ENCODE measurements at regions not wholly inside any gene's neighbourhood (a gene's known extent, or its start where the extent isn't known, plus 50 kb on each side); places are given as distances from the start of the nearest gene placed in this dataset.

GRCh38 chr6:128742900-128743299, 140.0 kb upstream of the LAMA2 start:
- TF ChIP-seq CTCF (IDR thresholded peaks at IDR 0.05; ENCODE audit: control extremely low read depth, extremely low read depth, low read depth, missing control alignments): no peak
- DNase-seq (ENCODE audit: extremely low spot score): no peak
- POLR2A ChIA-PET: no interaction called here
- CTCF ChIA-PET: interaction anchor here (1.5 to 1.7 kb wide), 2 partner anchors 14 to 17 kb away, joined by 4 to 5 read pairs; no protein-coding TSS in a partner anchor

DNA sequence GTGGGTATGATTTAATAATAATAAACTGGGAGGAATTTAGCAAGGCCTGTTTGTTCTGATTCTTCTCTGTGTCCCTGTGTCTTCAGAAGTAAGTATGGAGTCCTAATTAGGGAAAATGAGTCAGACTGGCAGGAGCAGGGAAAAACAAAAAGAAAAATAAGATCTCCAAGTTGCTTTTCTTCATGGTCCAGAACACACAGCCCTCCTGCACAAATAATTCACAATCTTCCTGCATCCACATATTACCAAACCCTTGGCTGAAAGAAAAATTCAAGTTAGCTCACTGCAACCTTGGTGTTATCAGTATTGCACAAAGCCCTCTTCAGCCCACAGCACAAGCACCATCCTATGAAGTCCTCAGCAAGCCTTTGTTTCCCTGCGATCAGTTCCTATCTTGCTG, 142.0 kb upstream of the LAMA2 start:
- ChIA-PET POLR2A (no interaction called here), CTCF (interaction anchor here (1.5 kb wide), 1 partner anchor 12 kb away, joined by 3 read pairs; no protein-coding TSS in a partner anchor)
- no peak for TF ChIP-seq CTCF (IDR thresholded peaks at IDR 0.05; ENCODE audit: control extremely low read depth, extremely low read depth, low read depth, missing control alignments)
- DNase-seq (ENCODE audit: extremely low spot score): no peak

DNA sequence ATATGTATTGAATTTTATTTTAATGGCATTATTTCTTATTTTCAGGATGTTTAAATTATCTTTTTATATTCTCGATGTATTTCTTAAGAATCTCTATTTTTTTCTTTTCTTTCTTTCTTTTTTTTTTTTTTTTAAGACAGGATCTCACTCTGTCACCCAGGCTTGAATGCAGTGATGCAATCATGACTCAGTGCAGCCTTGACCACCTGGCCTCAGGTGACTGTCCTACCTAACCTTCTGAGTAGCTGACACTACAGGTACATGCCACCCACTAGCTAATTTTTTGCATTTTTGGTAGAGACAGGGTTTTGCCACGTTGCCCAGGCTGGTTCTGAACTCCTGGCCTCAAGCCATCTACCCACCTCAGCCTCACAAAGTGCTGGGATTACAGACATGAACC, 143.8 kb upstream of the LAMA2 start:
- TF ChIP-seq CTCF (IDR thresholded peaks at IDR 0.05; ENCODE audit: control extremely low read depth, extremely low read depth, low read depth, missing control alignments): no peak
- ChIA-PET CTCF (interaction anchor here (1.5 kb wide), 1 partner anchor 10 kb away, joined by 3 read pairs; no protein-coding TSS in a partner anchor), POLR2A (no interaction called here)
- no peak for DNase-seq (ENCODE audit: extremely low spot score)

DNA sequence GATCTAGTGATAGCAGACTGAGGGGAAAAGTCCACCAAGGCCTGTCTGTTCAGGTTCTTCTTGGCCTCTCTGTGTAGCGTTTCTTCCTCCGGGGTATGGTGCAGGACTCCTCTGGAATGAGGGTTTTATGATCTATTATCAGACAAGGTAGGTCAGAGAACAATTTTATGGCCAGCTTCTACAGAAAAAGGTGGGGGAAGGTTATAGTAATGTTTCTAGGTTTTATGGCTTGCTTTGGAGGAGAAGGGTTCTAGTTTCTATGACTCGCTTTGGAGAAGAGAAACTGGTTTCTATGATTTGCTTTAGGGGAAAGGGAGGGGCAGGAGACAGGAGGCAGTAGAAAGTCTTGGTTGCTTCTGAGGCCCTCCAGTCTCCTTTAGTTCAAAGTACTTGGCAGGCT, 144.8 kb upstream of the LAMA2 start:
- no peak for DNase-seq (ENCODE audit: extremely low spot score)
- POLR2A ChIA-PET: no interaction called here
- no peak for TF ChIP-seq CTCF (IDR thresholded peaks at IDR 0.05; ENCODE audit: control extremely low read depth, extremely low read depth, low read depth, missing control alignments)
- CTCF ChIA-PET: interaction anchor here (1.6 kb wide), 1 partner anchor 20 kb away, joined by 4 read pairs; no protein-coding TSS in a partner anchor

DNA sequence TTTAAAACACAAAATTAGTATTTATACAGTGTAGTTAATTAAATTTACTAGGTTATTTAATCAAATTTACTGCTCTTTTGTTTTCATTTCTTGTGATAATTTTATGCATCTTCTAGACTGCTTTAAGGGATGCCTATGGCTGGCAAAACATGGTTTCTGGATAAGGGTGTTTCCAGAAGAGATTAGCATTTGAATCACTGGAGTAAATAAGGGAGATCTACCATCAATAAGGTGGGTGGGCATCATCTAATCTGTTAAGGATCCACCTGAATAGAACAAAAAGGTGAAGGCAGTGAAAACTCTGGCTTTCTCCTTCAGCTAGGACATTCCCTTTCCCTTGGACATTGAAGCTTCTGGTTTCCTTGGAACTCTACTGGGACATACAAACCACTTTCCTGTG, 146.2 kb upstream of the LAMA2 start:
- ChIA-PET POLR2A (no interaction called here), CTCF (interaction anchor here (1.6 kb wide), 1 partner anchor 21 kb away, joined by 4 read pairs; no protein-coding TSS in a partner anchor)
- no peak for DNase-seq (ENCODE audit: extremely low spot score)
- TF ChIP-seq CTCF (IDR thresholded peaks at IDR 0.05; ENCODE audit: control extremely low read depth, extremely low read depth, low read depth, missing control alignments): no peak

- DNase-seq (ENCODE audit: extremely low spot score): peak; percentile 13
- peak; percentile 37 for TF ChIP-seq CTCF (IDR thresholded peaks at IDR 0.05; ENCODE audit: control extremely low read depth, extremely low read depth, low read depth, missing control alignments)
- ChIA-PET POLR2A (no interaction called here), CTCF (interaction anchor here (0.7 to 2.8 kb wide), 8 partner anchors 17 to 996 kb away, joined by 3 to 15 read pairs (median 4); no protein-coding TSS in a partner anchor)
Observed at GRCh38 chr6:128731249-128732165, 151.4 kb upstream of the LAMA2 start.
